ENCODE measurements at regions not wholly inside any gene's neighbourhood (a gene's known extent, or its start where the extent isn't known, plus 50 kb on each side); places are given as distances from the start of the nearest gene placed in this dataset.

DNA sequence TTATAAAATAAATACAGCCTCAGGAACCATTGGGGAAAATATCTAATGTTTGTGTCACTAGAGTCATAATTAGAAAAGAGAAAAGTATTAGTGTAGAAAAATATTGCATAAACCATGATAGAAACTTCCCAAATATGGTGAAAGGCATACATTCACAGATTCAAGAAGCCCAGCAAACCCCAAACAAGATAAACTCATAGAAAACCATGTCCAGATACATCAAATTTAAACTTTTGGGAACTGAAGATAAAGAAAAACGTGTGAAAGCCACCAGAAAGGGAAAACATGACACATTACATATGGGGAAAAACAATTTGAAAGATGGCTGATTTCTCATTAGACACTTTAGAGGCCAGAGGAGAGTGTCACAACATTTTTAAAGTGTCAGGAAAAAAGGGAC lies 236.5 kb upstream of the FN1 start:
- no peak for TF ChIP-seq CTCF (conservative IDR thresholded peaks at IDR 0.05; ENCODE audit: low read length)
- no peak for TF ChIP-seq EZH2phosphoT487 (IDR thresholded peaks at IDR 0.05; ENCODE audit: borderline replicate concordance)
